ENCODE measurements at regions not wholly inside any gene's neighbourhood (a gene's known extent, or its start where the extent isn't known, plus 50 kb on each side); places are given as distances from the start of the nearest gene placed in this dataset.

DNA sequence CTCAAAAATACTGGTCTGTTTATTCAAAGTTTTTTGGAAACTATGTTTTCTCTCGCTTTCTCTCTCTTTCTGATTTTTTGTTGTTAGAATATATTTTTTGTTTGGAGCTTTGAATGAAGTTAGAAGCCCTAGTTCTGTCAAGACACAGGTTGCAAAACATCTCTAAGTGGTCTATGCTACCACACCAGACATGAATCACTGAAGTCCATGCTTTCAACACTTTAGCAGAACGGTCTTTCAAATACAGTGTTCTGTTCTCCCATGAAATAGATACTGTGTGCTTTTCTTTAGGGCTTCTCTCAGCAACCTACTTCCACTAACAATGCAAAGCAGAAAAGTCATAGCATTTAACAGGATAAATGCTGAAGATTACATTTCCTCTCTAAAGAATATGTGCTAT, 392.5 kb downstream of the TMEM167A start:
- TF ChIP-seq, protein P1, sequence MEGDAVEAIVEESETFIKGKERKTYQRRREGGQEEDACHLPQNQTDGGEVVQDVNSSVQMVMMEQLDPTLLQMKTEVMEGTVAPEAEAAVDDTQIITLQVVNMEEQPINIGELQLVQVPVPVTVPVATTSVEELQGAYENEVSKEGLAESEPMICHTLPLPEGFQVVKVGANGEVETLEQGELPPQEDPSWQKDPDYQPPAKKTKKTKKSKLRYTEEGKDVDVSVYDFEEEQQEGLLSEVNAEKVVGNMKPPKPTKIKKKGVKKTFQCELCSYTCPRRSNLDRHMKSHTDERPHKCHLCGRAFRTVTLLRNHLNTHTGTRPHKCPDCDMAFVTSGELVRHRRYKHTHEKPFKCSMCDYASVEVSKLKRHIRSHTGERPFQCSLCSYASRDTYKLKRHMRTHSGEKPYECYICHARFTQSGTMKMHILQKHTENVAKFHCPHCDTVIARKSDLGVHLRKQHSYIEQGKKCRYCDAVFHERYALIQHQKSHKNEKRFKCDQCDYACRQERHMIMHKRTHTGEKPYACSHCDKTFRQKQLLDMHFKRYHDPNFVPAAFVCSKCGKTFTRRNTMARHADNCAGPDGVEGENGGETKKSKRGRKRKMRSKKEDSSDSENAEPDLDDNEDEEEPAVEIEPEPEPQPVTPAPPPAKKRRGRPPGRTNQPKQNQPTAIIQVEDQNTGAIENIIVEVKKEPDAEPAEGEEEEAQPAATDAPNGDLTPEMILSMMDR (IDR thresholded peaks at IDR 0.05; ENCODE audit: low read length), result no peak
- TF ChIP-seq EZH2 (optimal IDR thresholded peaks at IDR 0.05; ENCODE audit: low read depth, low read length), result no peak
- TF ChIP-seq EZH2phosphoT487 (IDR thresholded peaks at IDR 0.05; ENCODE audit: low read length), result no peak

Data from MM.1S (cell line).